Nephron (organoid): ENCODE measurements at regions not wholly inside any gene's neighbourhood (a gene's known extent, or its start where the extent isn't known, plus 50 kb on each side); places are given as distances from the start of the nearest gene placed in this dataset.

Experiments used
- H3K27ac Mint-ChIP-seq, 3 experiments: 2 replicates each; pipeline ENCODE4 v1.8.0; 2020; ENCODE audit warnings: mixed read lengths in 3 of 3, mild to moderate bottlenecking in 2 of 3, moderate library complexity in 1 of 3
- H3K27me3 Mint-ChIP-seq: 2 replicates; pipeline ENCODE4 v1.8.0; 2021; ENCODE audit warnings: low read depth, mild to moderate bottlenecking, moderate library complexity, mixed read lengths
- H3K36me3 Mint-ChIP-seq: 2 replicates; pipeline ENCODE4 v1.8.0; 2020; ENCODE audit warnings: low read depth, mixed read lengths
- H3K4me1 Mint-ChIP-seq: 2 replicates; pipeline ENCODE4 v1.8.0; 2020; ENCODE audit warnings: mixed read lengths
- H3K4me3 Mint-ChIP-seq, 3 experiments: 2 replicates each; pipeline ENCODE4 v1.8.0; 2020; ENCODE audit warnings: mild to moderate bottlenecking in 3 of 3, mixed read lengths in 3 of 3, moderate library complexity in 2 of 3
- H3K9me3 Mint-ChIP-seq: 2 replicates; pipeline ENCODE4 v1.8.0; 2020; ENCODE audit warnings: mixed read lengths
- TF ChIP-seq, protein P1 (sequence below), 3 experiments: fragments of 200-600 bp; sonication (generic); IDR thresholded peaks; one replicate each; pipeline ENCODE4 v1.5.0; 2021; ENCODE audit warnings: antibody characterized with exemption in 3 of 3; ENCODE audit not compliant: unreplicated experiment in 3 of 3

DNA sequence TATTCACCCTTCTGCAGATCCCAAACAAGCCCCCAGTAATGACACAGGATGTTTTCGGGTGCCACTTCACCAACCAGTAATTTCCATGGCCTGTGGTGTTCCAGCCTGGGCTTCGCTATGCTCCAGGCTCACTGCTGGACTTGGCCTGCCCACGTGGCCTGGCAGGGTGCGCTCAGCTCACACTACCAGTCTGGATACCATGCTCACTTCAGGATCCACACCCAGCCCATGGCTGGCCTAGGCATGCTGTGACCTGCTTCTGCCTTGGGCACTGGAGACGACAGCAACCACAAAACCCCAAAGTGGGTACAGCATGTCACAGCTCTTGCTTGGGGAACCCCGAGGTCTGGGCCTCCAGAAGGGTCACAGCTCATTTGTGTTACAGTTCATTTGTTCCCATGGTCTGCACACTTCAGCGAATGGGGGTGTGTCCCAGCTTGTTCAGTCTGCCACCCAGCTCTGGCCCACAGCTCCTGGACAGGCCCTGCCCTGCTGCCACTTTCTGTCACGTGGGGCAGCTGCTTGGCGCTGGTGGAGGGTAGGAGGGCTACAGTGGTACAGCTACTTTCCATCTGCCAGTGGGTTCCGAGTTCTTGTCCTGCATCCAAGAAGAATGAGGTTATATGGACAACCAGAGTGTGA lies 650.8 kb downstream of the MCTP2 start:
- no peaks in the 10 kb centered on the region for H3K4me1 Mint-ChIP-seq
- no peaks in the 10 kb centered on the region for H3K36me3 Mint-ChIP-seq
- H3K27me3 Mint-ChIP-seq, result peaks cover 3% of the 10 kb centered on the region
- H3K4me3 Mint-ChIP-seq, result no peak overlapping the region
- peaks cover 21% of the 10 kb centered on the region for H3K9me3 Mint-ChIP-seq
- TF ChIP-seq, protein P1, sequence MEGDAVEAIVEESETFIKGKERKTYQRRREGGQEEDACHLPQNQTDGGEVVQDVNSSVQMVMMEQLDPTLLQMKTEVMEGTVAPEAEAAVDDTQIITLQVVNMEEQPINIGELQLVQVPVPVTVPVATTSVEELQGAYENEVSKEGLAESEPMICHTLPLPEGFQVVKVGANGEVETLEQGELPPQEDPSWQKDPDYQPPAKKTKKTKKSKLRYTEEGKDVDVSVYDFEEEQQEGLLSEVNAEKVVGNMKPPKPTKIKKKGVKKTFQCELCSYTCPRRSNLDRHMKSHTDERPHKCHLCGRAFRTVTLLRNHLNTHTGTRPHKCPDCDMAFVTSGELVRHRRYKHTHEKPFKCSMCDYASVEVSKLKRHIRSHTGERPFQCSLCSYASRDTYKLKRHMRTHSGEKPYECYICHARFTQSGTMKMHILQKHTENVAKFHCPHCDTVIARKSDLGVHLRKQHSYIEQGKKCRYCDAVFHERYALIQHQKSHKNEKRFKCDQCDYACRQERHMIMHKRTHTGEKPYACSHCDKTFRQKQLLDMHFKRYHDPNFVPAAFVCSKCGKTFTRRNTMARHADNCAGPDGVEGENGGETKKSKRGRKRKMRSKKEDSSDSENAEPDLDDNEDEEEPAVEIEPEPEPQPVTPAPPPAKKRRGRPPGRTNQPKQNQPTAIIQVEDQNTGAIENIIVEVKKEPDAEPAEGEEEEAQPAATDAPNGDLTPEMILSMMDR (IDR thresholded peaks at IDR 0.05; ENCODE audit: unreplicated experiment in 3 of 3), result no peak
- H3K27ac Mint-ChIP-seq, result no peak overlapping the region

DNA sequence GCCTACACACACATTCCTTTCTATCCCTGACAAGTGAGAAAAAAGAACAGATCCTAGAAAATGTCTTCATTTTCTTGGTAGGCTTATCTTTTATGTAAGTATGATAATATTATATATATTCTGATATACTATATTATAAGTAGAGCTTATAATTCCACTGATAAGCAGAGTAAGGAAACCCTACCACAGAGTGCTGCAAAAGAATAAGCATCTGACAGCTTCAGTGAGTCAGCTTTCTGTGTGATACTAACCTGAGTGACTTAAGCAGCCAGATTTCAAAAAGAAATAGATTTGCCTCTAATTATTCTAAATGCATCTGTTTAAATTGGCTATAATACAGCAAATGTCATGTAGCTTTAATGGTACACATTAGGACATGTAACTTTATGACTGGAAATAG lies 656.0 kb downstream of the MCTP2 start:
- TF ChIP-seq, protein P1 (IDR thresholded peaks at IDR 0.05; ENCODE audit: unreplicated experiment in 3 of 3), result no peak
- Mint-ChIP-seq H3K9me3 (peaks cover 19% of the 10 kb centered on the region), H3K4me1 (no peaks in the 10 kb centered on the region), H3K27ac (no peak overlapping the region), H3K27me3 (peaks cover 3% of the 10 kb centered on the region), H3K36me3 (no peaks in the 10 kb centered on the region), H3K4me3 (no peak overlapping the region)

DNA sequence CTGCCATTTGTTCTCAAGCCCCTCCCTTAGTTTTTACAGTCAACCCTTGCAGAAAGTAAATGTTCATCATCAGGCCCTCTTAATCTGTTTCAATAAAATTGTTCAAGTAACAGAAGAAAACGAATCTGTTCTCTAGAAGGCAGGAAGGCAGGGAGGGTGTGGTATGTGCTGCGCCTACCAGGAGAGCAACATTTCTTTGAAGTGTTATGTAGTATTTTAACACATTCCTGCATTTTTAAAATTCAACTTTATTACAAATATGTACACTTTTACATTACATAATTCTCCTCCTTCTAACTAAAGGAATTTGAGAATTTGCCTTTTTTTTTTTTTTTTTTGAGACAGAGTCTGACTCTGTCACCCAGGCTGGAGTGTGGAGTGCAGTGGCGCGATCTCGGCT lies 657.8 kb downstream of the MCTP2 start:
- no peaks in the 10 kb centered on the region for H3K4me1 Mint-ChIP-seq
- no peak overlapping the region for H3K4me3 Mint-ChIP-seq
- H3K36me3 Mint-ChIP-seq, result no peaks in the 10 kb centered on the region
- H3K9me3 Mint-ChIP-seq, result peaks cover 8% of the 10 kb centered on the region
- TF ChIP-seq, protein P1 (IDR thresholded peaks at IDR 0.05; ENCODE audit: unreplicated experiment in 3 of 3), result no peak
- H3K27ac Mint-ChIP-seq, result no peak overlapping the region
- no peaks in the 10 kb centered on the region for H3K27me3 Mint-ChIP-seq

DNA sequence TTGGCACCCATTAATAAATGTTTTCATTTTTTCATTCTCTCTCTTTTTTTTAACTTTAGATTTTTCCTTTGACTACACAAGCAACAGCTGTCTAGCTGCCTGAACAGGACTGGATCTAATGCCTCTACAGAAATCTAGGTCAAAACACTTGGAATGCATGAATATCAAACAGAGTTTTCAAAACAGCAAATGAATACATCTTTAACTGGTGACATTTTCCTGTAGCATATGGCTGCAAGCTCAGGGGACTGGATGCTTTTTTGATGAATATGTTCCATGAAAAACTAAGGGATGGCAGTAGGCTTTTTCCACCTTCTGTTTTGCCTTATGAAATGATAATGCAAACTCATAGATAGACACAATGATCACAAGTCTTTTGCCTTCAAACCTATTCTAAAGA lies 661.7 kb downstream of the MCTP2 start:
- peaks cover 5% of the 10 kb centered on the region for H3K36me3 Mint-ChIP-seq
- H3K27ac Mint-ChIP-seq, result no peak overlapping the region
- TF ChIP-seq, protein P1 (IDR thresholded peaks at IDR 0.05; ENCODE audit: unreplicated experiment in 3 of 3), result no peak
- peaks cover 16% of the 10 kb centered on the region for H3K9me3 Mint-ChIP-seq
- H3K4me1 Mint-ChIP-seq, result no peaks in the 10 kb centered on the region
- no peak overlapping the region for H3K4me3 Mint-ChIP-seq
- H3K27me3 Mint-ChIP-seq, result no peaks in the 10 kb centered on the region

DNA sequence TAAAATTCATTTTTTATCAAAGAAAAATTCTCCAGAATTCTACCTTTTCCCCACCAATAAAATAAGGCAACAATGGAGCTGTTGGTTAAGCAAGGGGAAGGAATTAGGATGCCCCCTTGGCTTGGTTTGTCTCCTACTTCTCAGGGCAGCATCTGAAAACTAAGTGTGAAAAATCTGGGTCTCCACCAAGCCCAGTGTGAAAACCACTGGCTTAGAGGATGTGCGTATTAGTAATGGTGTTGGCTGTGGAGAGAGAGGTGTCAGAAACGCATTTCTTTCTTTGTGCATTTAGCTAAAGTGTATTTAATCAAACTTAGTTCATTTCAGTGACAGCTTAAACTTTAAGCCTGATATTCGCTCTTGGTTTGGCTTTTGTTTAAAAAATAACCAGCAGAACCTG lies 662.7 kb downstream of the MCTP2 start:
- Mint-ChIP-seq H3K27me3 (no peaks in the 10 kb centered on the region), H3K4me3 (no peak overlapping the region), H3K4me1 (no peaks in the 10 kb centered on the region), H3K27ac (no peak overlapping the region), H3K36me3 (peaks cover 5% of the 10 kb centered on the region), H3K9me3 (peaks cover 17% of the 10 kb centered on the region)
- TF ChIP-seq, protein P1 (IDR thresholded peaks at IDR 0.05; ENCODE audit: unreplicated experiment in 3 of 3), result no peak

DNA sequence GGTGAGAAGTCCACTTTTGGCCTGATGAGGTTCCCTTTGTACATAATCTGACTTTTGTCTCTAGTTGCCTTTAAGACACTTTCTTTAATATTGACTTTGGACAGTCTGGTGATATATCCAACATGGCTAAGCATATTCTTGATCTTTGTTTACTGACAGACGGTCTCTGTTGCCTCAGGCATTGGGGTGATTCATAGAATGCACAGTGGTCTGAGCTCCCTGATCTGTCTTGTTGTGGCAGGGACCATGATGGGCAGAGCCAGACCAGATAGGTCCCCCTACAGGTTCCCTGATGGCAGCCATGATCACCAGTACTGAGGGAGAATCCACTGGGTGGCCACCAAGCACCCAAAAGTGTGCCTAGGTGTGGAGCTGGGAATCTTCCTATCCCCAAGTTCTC lies 678.1 kb downstream of the MCTP2 start:
- H3K36me3 Mint-ChIP-seq, result peaks cover 3% of the 10 kb centered on the region
- no peaks in the 10 kb centered on the region for H3K4me1 Mint-ChIP-seq
- no peak overlapping the region for H3K27ac Mint-ChIP-seq
- no peaks in the 10 kb centered on the region for H3K27me3 Mint-ChIP-seq
- no peak overlapping the region for H3K4me3 Mint-ChIP-seq
- peaks cover 32% of the 10 kb centered on the region for H3K9me3 Mint-ChIP-seq
- TF ChIP-seq, protein P1 (IDR thresholded peaks at IDR 0.05; ENCODE audit: unreplicated experiment in 3 of 3), result no peak
